ENCODE measurements at regions not wholly inside any gene's neighbourhood (a gene's known extent, or its start where the extent isn't known, plus 50 kb on each side); places are given as distances from the start of the nearest gene placed in this dataset.

DNA sequence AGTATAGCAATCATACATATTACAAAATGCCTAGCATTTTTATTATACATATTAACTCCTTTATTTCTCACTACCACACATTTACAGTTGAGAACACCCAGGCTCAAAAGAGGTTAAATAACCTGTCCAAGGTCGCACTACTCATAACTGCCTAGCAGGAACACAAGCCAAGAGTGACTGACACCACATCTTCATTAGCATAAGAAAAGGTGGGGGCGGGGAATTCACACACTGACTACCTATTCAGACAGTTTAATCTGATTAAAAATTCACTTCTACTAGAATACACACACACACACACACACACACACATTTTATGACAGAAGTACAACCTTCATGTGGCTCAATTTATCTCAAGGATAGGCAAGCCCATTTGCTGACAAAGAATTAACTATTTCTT, 77.8 kb upstream of the CACHD1 start:
- TF ChIP-seq, protein P1, sequence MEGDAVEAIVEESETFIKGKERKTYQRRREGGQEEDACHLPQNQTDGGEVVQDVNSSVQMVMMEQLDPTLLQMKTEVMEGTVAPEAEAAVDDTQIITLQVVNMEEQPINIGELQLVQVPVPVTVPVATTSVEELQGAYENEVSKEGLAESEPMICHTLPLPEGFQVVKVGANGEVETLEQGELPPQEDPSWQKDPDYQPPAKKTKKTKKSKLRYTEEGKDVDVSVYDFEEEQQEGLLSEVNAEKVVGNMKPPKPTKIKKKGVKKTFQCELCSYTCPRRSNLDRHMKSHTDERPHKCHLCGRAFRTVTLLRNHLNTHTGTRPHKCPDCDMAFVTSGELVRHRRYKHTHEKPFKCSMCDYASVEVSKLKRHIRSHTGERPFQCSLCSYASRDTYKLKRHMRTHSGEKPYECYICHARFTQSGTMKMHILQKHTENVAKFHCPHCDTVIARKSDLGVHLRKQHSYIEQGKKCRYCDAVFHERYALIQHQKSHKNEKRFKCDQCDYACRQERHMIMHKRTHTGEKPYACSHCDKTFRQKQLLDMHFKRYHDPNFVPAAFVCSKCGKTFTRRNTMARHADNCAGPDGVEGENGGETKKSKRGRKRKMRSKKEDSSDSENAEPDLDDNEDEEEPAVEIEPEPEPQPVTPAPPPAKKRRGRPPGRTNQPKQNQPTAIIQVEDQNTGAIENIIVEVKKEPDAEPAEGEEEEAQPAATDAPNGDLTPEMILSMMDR (tag by site-specific recombination; IDR thresholded peaks at IDR 0.05) = no peak
- TF ChIP-seq INSM2 (tag by site-specific recombination; IDR thresholded peaks at IDR 0.05) (no peak), ZNF791 (tag by site-specific recombination; IDR thresholded peaks at IDR 0.05) (no peak)
- TF ChIP-seq, protein P2, sequence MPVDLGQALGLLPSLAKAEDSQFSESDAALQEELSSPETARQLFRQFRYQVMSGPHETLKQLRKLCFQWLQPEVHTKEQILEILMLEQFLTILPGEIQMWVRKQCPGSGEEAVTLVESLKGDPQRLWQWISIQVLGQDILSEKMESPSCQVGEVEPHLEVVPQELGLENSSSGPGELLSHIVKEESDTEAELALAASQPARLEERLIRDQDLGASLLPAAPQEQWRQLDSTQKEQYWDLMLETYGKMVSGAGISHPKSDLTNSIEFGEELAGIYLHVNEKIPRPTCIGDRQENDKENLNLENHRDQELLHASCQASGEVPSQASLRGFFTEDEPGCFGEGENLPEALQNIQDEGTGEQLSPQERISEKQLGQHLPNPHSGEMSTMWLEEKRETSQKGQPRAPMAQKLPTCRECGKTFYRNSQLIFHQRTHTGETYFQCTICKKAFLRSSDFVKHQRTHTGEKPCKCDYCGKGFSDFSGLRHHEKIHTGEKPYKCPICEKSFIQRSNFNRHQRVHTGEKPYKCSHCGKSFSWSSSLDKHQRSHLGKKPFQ (tag by site-specific recombination; IDR thresholded peaks at IDR 0.05) = no peak

All from HEK293 (cell line).